ENCODE measurements at regions not wholly inside any gene's neighbourhood (a gene's known extent, or its start where the extent isn't known, plus 50 kb on each side); places are given as distances from the start of the nearest gene placed in this dataset.

DNA sequence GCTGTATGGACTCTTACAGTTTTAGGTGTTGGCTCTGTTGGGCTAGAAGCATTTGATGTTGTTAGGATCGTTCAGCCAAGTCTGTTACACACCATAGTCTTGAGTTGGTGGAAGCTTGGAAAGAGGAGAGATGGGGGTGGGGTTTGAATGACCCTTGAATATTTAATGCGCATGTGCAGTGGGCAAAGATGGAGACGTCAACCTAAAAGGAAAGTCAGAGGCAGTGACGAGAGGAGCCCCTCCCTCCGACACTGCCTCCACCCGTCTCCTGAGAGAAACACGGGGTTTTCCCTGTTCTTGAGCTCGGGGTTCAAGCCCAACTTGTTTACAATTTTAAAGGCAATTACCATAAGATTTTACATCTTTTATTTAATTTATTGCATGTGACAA lies 311.4 kb downstream of the SHQ1 start (continued):
- TF ChIP-seq, protein P1, sequence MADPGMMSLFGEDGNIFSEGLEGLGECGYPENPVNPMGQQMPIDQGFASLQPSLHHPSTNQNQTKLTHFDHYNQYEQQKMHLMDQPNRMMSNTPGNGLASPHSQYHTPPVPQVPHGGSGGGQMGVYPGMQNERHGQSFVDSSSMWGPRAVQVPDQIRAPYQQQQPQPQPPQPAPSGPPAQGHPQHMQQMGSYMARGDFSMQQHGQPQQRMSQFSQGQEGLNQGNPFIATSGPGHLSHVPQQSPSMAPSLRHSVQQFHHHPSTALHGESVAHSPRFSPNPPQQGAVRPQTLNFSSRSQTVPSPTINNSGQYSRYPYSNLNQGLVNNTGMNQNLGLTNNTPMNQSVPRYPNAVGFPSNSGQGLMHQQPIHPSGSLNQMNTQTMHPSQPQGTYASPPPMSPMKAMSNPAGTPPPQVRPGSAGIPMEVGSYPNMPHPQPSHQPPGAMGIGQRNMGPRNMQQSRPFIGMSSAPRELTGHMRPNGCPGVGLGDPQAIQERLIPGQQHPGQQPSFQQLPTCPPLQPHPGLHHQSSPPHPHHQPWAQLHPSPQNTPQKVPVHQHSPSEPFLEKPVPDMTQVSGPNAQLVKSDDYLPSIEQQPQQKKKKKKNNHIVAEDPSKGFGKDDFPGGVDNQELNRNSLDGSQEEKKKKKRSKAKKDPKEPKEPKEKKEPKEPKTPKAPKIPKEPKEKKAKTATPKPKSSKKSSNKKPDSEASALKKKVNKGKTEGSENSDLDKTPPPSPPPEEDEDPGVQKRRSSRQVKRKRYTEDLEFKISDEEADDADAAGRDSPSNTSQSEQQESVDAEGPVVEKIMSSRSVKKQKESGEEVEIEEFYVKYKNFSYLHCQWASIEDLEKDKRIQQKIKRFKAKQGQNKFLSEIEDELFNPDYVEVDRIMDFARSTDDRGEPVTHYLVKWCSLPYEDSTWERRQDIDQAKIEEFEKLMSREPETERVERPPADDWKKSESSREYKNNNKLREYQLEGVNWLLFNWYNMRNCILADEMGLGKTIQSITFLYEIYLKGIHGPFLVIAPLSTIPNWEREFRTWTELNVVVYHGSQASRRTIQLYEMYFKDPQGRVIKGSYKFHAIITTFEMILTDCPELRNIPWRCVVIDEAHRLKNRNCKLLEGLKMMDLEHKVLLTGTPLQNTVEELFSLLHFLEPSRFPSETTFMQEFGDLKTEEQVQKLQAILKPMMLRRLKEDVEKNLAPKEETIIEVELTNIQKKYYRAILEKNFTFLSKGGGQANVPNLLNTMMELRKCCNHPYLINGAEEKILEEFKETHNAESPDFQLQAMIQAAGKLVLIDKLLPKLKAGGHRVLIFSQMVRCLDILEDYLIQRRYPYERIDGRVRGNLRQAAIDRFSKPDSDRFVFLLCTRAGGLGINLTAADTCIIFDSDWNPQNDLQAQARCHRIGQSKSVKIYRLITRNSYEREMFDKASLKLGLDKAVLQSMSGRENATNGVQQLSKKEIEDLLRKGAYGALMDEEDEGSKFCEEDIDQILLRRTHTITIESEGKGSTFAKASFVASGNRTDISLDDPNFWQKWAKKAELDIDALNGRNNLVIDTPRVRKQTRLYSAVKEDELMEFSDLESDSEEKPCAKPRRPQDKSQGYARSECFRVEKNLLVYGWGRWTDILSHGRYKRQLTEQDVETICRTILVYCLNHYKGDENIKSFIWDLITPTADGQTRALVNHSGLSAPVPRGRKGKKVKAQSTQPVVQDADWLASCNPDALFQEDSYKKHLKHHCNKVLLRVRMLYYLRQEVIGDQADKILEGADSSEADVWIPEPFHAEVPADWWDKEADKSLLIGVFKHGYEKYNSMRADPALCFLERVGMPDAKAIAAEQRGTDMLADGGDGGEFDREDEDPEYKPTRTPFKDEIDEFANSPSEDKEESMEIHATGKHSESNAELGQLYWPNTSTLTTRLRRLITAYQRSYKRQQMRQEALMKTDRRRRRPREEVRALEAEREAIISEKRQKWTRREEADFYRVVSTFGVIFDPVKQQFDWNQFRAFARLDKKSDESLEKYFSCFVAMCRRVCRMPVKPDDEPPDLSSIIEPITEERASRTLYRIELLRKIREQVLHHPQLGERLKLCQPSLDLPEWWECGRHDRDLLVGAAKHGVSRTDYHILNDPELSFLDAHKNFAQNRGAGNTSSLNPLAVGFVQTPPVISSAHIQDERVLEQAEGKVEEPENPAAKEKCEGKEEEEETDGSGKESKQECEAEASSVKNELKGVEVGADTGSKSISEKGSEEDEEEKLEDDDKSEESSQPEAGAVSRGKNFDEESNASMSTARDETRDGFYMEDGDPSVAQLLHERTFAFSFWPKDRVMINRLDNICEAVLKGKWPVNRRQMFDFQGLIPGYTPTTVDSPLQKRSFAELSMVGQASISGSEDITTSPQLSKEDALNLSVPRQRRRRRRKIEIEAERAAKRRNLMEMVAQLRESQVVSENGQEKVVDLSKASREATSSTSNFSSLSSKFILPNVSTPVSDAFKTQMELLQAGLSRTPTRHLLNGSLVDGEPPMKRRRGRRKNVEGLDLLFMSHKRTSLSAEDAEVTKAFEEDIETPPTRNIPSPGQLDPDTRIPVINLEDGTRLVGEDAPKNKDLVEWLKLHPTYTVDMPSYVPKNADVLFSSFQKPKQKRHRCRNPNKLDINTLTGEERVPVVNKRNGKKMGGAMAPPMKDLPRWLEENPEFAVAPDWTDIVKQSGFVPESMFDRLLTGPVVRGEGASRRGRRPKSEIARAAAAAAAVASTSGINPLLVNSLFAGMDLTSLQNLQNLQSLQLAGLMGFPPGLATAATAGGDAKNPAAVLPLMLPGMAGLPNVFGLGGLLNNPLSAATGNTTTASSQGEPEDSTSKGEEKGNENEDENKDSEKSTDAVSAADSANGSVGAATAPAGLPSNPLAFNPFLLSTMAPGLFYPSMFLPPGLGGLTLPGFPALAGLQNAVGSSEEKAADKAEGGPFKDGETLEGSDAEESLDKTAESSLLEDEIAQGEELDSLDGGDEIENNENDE (IDR thresholded peaks at IDR 0.05; ENCODE audit: insufficient replicate concordance, low read length) = no peak
- no peak for TF ChIP-seq CHD2 (IDR thresholded peaks at IDR 0.05; ENCODE audit: low read length)

All from H1 (cell line).